Glomerular endothelial cell (primary cell): ENCODE measurements at regions not wholly inside any gene's neighbourhood (a gene's known extent, or its start where the extent isn't known, plus 50 kb on each side); places are given as distances from the start of the nearest gene placed in this dataset.
"Not testable (repeated sequence)": the region's sequence is repeated elsewhere in the genome, so short reads cannot be mapped to it uniquely, and the experiment has no call there.

Experiments used
- DNase-seq: peaks from one replicate; pipeline ENCODE4 v3.0.0-alpha.2; 2011; ENCODE audit warnings: low read depth, low spot score; ENCODE audit errors: extremely low read depth

DNA sequence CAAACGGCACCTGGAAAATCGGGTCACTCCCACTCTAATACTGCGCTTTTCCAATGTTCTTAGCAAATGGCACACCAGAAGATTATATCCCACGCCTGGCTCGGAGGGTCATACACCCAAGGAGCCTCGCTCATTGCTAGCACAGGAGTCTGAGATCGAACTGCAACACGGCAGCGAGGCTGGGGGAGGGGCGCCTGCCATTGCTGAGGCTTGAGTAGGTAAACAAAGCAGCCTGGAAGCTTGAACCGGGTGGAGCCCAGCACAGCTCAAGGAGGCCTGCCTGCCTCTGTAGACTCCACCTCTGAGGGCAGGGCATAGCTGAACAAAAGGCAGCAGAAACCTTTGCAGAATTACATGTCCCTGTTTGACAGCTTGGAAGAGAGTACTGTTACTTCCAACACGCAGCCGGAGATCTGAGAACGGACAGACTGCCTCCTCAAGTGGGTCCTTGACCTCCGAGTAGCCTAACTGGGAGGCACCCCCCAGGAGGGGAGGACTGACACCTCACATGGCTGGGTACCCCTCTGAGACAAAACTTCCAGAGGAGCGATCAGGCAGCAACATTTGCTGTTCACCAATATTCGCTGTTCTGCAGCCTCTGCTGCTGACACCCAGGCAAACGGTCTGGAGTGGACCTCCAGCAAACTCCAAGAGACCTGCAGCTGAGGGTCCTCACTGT, 472.3 kb upstream of the PHF14 start:
- DNase-seq: not testable (repeated sequence)

DNA sequence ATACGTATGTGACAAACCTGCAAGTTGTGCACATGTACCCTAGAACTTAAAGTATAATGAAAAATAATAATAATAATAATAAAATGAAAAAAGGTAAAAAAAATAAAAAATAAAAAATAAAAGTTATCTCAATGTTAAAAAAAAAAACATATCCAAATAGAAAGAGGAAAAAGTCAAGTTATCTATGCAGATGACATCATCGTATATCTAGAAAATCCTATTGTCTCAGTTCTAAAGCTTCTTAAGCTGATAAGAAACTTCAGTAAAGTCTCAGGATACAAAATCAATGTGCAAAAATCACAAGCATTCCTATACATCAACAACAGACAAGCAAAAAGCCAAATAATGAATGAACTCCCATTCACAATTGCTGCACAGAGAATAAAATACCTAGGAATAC, 466.6 kb upstream of the PHF14 start:
- no peak for DNase-seq

DNA sequence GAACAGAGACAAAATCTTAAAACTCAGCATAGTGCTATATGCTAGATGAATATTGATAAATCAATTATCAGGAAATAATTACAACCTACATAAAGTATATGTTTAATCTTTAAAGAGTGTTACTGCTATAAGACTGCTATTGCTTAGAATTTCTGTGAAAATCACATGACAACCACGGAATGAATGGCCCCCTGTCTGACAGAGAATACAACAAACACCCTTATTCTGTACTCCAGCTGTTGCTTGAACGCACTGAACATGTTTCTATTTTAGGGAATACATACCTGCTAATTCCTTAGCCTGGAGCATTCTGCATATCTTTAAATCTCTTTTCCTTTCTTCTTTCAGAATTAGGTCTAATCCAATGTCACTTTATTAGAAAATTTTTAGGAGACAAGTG, 452.4 kb upstream of the PHF14 start:
- DNase-seq: no peak

DNA sequence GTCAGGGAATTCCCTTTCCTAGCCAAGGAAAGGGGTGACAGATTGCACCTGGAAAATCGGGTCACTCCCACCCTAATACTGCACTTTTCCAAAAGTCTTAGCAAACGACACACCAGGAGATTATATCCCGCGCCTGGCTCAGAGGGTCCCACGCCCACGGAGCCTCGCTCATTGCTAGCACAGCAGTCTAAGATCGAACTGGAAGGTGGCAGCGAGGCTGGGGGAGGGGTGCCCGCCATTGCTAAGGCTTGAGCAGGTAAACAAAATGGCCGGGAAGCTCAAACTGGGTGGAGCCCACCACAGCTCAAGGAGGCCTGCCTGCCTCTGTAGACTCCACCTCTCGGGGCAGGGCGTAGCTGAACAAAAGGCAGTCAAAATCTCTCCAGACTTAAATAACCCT, 440.2 kb upstream of the PHF14 start:
- DNase-seq: not testable (repeated sequence)

DNA sequence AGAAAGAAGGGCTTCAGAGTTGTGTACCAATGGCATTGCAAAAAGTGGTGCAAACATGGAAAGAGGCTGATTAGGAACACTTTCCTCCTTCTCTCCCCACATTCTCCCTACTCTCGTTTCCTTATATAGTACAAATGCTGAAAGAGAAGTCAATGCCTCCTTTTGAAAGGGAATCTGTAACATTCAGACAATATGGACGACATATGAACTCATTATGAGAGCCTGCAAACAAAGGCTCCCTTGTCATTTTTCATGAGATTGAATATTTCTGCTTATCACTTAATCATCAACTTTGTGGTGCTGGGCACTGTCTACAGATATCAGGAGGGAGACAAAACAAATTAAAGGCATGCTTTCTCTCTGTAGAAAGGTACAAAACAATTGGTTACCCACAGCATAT, 437.1 kb upstream of the PHF14 start:
- DNase-seq: no peak

DNA sequence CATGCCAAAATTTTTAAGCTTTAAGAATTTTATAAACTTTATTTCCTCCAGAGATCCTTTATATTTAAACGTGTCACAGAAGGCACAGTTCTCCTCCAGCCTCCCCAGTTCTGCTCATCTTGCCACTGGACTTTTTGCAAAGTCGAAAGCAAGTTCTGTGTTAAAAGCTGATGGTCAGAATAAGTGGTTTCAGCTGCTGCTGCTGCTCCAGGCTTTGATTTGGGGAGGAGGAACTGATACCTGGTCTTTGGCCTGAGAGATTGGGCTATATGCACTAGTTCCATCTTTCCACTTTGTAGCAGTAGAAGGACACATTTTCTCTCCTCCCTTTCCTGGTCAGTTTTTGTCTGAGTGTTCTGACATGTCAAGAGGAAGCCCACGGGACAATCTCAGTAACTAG, 435.9 kb upstream of the PHF14 start:
- DNase-seq: no peak

DNA sequence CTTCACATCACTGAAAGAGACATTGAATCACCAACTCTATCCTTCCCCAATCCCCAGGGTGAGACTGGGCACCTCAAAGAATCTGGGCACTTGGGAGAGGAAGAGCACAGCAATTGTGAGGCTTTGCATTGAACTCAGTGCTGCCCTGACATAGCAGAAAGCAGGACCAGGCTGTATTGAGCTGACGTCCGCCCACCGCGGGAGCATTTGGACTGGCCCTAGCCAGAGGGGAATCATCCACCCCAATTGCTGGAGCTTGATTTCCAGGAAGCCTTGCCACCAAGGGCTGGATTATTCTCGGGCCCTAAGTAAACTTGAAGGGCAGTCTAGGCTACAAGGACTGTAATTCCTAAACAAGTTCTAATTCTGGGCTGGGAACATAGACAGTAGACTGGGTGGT, 416.3 kb upstream of the PHF14 start:
- no peak for DNase-seq

DNA sequence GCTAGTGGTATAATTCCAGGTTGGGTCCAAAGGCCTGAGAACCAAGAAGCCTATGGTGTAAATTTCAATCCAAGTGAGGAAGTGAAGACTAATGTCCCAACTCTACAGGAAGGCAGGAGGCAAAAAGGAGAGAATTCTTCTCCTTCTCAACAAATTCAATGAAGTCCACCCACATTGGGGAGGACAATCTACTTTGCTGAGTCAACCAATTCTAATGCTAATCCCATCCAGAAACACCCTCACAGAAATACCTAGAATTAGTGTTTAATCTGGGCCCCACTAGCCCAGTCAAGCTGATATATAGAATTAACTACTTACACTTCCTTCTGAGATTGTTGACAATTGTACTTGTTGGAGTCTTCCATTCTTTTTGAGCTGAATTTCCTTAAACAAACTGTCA, 413.2 kb upstream of the PHF14 start:
- DNase-seq: no peak

DNA sequence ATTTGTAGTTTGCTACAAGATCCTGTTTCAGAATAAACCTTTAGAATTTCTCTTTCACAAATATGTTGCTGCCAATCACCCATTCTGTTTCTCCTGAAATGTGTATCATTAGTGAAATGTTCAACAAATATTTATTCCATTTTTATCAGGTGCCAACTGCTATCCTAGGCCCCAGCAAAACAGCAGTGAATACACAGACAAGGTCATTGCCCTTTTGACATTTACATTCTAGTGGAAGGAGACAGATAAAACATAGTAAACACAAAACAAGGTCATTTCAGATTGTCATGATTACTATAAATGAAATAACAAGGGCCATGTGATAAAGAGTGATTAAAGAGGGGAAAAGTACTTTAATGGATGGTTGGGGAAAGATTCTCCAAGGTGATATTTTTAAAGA, 404.8 kb upstream of the PHF14 start:
- no peak for DNase-seq

DNA sequence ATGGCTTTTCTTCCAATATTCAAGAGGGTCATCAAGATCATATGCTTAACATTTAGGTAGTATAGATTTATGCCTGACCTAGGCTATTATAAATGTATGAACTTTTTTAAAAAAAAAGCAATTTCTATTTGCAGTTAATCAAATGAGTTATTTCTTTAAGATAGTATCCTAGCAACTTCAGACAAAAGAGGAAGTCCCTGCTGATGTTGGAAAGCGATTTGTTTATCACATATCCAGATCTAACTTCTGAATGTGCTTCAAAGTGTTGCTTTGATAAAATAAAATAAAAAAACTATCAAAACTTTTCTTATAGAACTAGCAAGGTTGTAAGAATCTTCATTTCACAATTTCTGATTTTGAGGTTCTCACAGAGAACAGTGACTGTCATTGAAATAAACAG, 401.9 kb upstream of the PHF14 start:
- no peak for DNase-seq

DNA sequence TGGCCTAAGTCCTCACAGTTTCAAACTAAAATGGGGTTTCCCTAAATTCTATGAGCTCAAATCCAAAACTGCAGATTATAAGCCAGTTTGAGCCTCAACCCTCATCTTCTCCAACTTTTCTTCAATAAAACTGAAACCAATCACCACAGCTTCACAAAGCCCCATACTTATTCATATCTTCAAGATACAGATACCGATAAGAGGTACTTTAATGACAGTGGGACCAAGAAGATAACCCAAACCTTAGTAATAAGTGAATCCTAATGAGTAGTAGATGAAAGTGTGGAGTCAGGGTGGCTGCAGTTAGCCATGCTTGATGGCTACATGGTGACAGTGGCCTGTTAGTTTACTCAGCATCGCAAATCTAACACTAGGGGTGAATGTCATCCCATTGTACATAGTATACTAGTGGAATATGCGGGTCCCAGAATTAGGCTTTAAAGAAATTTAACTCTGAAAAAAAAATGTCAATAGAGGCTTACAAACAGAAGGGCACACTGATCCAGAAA, 395.8 kb upstream of the PHF14 start:
- no peak for DNase-seq

DNA sequence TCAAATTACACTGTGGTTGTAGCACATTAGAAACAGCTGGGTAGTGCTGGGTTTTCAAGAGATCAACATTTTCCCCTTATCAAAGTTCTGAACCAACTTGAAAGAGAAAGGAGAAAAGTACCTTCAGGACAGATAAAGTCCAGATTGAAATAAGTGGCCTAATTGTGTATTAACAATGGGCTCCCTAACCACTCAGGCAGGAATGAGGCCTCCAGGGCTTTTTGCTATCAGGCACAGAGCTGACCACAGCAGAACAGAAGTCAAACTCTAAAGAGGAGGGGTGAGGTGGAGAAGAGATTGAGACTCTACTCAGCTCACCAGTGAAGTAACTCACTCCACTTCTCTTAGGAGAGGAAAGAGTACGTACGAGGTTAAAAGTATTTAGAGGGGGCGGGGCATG, 394.1 kb upstream of the PHF14 start:
- DNase-seq: no peak

DNA sequence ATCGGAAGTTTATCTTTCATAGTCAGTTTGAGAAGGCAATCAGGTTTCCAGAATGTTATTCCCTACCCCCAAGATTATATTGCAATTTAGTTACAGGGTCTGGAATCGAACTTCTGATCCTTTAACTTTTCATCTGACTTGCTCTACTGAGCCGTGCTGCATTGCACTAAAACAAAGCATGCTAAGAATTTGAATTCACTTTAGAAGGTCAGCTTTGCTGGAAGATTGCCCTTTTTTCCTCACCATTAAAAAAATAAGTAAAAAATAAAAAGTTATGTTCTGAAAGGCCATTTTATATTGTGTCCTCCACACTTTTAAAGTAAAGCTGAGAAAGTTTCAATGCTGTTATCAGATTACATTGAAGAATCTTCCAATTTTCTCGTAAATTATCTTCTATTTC, 388.8 kb upstream of the PHF14 start:
- DNase-seq: no peak

DNA sequence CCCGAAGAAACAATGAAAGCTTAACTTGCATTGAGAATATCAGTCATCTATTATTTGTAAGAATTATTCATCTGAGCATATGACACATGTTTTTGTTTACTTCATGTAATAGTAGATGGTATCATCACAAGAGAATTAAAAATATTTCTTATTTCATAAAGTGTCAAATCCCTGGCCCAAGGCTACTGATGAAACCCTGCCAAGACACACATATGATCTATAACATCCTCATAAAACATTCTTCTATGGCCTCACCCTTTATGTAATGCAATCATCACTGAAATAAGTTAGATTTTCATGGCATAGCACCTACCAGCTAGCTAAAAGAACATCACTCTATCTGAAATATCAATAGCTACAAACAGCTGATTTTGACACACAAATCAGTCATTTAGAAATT, 385.6 kb upstream of the PHF14 start:
- no peak for DNase-seq

DNA sequence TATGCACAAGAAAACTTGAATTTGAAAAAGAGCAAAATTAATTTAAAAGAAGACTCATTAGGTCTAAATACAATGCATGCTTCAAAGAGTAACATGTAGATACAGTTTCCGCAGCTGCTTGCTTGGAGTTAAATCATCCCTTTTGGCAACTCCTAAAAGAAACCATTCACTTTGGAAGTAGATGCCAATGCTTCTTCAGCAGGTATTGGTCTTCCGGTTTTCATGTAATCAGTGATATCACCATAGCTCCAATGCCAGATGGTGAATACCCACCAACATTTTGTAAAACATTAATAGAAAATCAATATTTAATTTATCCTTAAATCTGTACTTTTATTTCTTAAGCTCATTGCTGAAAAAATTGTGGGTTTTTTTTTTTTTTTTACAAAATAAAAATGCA, 381.1 kb upstream of the PHF14 start:
- no peak for DNase-seq

DNA sequence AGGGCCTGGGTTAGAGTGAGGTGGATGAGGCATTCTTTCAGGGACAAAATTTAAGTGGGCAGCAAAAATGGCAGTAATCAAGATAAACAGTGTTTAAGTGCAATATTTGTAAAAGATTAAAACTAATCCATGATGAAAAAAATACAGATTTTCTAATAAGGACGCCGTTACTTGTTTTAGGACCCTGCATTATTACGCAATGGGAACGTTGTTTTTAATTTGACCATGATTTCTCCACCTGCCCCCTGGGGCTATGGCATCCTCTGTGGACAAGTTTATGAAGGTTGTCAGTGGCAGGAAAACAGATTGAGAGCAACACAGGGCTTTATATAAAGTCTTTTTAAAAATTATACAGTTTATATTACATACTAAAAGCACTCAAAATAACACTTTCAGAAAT, 380.6 kb upstream of the PHF14 start:
- no peak for DNase-seq

DNA sequence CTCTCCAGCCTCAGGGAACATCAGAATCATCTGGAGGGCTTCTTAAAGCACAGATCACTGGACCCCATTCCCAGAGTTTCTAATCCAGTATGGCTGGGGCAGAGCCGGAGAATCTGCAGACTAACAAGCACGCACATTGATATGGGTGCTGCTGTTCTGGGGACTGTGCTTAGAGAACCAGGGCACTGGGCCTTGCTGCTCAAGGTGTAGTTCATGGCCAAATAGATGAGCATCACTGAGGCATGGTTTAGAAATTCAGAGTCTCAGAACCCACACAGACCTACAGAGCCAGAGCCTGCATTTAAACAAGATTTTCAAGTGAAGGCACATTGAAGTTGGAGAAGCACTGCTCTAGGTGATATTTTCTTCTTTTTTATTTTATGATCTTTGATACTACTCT, 376.8 kb upstream of the PHF14 start:
- no peak for DNase-seq

DNA sequence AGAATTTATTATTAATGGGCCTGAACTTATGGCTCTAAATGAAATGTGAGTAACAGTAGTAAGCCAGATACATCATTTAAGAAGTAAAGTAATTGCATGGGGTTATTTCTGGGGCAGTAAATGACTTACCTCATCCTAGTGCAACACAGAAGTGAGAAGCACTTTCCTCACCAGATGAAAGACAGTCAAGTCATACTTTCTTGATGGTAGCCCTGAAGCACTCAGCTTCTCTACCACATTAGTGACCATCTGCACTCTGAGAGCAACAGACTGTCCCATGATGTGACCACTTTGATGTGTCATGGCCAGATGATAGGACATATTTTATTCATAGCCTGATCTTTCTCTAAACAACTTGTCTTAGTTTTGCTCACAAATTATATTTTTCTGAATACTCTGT, 369.5 kb upstream of the PHF14 start:
- no peak for DNase-seq

DNA sequence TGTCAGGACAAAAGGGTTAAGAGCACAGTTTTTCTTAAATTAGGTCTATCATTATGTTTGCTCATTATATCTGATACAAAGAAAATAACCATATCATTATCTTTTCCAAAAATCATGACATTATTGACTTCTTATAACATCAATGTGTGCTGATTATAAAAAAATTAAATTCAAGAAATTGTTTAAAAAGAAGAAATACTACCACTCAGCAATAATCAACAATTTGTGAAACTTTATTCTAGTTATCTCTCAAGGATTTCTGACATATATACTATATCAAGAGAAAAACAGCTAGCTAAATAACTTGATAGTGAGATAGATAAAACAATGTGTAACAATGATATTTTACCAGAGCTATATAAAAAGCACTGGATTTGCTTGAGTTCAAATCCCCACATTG, 360.7 kb upstream of the PHF14 start:
- no peak for DNase-seq

DNA sequence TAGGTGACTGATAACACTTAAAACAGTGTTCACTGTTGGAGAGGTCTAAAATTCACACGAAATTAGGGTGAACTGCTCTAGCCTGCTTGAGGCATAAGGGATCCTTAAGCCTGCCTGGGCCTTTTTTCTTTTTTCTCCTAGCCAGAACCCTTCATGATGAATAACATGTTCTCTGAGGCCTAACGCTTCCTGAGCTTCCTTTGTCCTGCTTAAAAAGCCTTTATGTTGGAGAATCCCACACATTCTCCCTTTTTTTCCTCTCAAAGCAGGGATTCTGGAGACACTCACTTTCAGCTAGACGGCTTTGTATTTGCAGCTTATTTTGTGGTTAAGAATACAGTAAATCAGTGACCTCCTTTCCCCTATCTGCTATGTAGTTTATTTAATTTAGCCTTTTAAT, 354.7 kb upstream of the PHF14 start:
- DNase-seq: no peak

DNA sequence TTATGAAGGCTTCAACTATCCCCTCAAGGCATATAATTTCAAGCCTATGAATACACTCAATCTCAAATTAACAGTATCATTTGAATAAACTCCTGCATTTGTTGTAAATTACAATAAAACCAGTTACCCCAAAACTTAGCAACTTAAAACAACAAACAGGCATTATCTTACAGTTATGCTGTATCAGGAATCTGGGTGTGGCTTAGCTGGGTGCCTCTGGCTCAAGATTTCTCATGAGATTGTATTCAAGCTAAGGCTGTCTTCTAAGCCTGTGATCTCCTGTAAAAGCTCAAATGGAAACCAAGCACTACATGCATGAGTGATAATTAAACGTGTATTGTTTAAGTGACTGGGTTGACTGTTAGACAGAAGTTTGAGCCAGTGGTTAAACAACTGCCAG, 341.0 kb upstream of the PHF14 start:
- no peak for DNase-seq

DNA sequence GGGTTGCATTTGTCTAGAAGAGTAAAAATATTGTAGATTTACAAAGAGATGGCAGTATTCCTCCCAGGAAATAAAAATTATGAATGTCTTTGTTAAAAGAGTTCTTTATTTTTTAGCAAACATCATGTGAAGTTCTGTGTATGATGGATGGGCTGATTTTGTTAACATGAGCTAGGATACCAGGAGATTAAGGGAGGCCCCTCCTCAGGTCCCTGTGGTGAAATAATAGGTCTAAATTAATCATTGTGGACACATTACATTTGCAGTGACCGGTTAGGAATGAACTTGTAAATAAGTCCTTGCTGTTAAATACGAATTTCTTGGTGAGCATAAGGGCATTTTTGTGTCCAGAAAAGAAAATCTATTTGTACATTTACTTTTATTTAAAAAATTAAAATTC, 339.4 kb upstream of the PHF14 start:
- no peak for DNase-seq

DNA sequence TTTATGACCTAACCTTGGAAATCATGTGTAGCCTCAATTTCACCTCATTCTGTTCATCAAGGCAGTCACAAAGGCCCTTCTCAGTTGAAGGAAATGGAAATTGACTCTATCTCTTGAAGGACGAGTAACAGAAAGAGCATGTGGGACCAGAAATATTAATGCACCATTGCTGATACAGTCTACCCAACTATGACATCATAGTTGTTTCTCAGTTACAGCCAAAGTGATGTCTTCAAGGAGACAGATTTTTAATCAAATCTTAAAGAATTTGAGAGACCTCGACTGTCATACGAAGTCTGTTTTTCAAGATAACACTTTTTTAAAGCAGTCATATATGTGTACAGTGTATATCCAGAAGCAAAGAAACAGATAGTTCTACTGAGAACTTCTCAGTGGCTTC, 335.7 kb upstream of the PHF14 start:
- DNase-seq: no peak
